Hematopoietic multipotent progenitor cell treated with erythropoietin and hydrocortisone succinate and interleukin-3 and kit ligand, for 15 days (in vitro differentiated cells): ENCODE measurements at regions not wholly inside any gene's neighbourhood (a gene's known extent, or its start where the extent isn't known, plus 50 kb on each side); places are given as distances from the start of the nearest gene placed in this dataset.

ENCODE experiments used
- DNase-seq: peaks from one replicate; pipeline ENCODE4 v3.0.0-alpha.2; 2015; ENCODE audit warnings: low spot score

DNA sequence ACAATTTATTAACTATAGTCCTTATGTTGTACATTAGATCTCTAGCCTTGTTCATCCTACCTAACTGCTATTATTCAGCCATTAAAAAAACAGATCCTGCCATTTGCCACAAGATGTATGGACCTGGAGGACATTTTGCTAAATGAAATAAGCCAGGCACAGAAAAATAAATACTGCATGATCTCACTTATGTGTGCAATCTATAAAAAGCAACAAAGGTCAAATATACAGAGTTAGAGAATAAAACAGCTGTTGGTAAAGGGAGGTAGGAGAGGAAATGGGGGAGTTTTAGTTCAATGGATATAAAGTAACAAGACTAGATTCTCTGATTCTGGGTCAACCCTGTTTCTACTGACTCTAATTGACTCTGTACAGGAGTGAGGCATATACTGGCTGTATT is 103.3 kb upstream of the FAM9C start:
- DNase-seq: no peak

DNA sequence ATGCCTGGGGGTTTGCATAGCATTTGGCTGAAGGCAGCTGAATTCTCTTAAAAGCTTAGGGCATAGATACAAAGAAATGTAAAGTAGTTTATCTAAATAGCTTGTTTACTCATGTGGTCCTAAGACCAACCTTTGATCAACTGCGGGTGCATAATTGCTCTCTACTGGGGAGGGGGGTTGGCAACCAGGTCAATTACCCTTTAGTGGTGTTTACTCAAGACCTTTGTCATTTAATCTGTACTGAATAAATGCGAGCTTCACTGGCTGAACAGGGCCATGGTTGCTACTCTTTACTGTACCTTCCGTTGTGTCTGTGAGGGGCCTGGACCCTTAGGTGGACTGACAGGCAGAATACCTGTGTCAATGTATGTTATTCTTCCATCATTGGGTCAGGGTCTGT is 102.7 kb upstream of the FAM9C start:
- no peak for DNase-seq

DNA sequence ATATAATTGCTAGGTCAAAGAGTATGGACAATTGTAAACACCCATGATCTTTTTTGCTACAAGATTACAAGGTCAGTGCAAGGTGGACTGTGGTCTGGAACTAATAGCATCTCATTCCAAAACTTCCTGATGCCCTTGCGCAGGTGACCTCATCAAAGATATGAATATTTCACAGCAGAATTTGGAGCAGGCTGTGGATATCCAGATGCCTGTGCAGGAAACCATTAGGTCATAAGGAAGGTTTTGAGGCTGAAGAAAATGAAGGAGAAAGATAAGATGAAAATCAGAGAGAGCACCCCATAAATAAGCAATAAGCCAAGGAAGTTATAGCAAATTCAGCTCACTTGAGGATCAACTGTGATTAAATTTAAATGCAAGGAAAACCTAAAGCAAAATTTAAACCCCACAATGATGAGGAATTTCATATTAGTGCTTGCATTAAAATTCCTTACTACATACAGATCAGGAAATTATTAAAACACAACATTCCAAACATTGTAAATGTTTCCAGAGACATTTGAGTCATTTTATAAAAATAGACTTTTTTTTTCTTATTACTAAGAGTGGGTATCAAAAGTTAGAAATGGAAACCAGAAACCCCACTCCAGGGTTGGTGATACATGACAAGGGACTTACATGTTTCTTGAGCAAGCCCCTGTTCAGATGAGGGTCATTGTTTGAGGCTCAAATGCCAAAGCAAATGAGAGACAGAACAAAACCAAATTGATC is 100.7 kb upstream of the FAM9C start:
- DNase-seq: no peak

DNA sequence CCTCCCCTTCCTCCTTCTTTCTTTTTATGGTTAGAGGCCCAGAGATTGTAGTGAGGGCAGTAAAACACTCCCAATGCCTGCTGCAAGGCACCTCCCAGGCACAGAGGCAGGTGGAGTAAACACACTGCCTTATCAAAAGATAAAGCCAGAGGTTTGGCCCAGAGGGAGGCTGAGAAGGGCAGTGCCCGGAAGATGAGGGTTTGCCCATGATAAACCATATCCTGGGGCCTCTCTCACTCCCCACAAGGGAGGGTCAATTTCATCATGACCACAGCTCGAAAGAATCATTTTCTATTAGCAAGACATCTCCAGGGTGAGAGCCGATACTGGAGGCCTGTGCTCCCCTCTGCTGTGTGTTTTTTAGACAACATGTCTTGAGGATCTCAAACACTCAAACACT is 98.5 kb upstream of the FAM9C start:
- peak; percentile 1 for DNase-seq

DNA sequence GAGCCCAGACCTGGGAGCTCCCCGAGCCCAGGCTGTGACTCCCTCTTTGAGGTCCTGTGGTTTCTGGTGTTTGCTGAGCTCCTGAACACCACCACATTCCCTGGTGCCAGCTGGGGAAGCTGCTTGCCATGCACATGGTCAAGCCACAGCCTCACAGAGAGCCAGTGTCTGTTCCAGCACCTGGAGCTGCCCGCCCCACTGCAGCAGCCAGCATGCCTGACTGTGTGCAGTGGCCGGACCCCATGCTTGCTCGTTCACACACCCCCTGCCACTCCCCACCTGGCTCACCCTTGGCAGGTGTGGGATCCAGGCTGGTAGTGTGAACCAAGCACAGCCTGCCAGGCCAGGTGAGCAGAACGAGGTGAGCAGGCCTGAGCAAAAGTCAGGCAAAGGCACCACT is 95.6 kb upstream of the FAM9C start:
- no peak for DNase-seq

DNA sequence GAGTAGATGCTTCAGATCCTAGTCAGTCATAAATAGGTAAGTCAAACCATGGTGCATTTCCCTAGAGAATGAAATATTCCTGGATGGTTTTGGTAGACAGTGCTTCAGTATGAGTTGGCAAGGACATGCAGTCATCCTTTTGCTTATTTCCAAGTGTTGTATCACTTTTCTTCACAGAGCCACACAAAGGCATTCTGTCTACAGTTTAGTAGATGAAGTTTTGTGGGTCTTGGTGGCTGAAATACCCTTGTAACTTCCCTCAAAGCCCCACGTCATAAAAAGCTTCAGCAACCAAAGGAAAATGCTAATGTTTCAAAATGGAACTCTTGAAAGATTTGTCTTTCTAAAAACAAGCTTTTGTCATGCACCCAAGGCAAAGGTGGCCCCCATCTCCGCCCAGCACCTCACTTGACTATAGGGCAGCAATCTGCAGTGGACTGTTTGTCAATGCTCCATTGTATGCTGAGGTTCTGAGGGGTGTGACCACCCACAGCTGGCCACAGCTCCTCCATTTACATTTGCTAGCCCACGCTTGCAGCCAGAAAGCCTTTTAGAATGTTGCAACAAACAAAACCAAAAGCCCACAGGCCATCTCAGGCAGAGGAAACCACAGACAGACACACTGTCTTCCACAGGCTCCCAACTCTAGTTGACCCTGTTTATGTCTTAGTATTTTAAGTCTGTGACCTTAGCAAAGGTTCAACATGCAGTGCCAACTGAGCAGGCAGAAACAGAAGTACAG is 87.1 kb upstream of the FAM9C start:
- DNase-seq: no peak

DNA sequence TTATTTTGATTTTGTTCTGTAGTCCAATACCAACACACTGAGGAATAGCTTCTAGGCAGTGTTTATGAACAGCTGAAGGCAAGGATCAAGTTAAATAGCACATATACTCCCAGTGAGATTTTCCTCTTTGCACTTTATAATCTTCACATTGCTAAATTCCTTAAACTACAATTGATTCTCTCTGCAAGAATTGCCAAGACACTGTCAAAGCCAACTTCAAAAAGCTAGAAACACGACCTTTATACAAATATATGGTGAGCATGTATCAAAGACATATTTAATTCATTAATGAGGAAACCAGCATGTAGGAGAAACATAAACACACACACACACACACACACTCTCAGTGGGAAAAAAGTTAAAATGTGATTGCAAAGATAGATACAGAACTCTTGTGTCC is 86.4 kb upstream of the FAM9C start:
- DNase-seq: no peak

DNA sequence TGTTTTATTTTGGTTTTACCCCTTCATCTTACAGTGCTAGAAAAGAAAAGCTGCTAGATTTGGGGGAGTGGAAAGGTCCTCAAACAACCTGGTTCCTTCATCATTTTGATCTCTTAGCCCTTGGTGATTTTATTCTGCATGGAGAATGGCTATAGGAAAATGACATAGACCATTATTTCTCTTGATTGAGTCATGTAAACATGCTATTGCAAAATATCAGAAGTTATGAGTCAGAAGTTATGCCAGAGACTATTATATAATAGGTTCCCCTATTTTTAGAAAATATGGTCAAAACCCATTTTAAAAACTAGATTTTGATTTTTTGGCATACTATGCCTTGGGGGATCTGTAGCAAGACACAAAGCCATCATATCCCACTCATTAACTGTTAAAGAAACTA is 83.7 kb upstream of the FAM9C start:
- no peak for DNase-seq

DNA sequence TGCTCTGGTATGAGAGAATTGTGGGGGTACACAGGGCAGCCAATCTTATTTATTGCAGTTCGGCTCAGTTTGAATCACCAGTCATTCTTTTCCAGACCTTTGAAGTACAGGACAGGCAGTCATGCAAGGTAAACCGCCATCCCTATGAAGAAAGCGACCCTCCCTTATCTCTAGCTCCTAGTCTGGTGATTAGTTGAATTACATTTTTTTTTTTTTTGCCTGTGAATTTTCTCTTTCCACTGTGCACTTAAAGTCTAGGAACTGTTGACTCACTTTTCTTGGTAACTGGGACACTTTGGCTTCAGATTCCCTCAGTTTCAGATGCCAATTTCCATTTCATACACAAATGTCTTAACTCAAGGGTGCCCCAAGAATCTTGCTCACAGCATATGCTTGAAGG is 82.4 kb upstream of the FAM9C start:
- DNase-seq: no peak

DNA sequence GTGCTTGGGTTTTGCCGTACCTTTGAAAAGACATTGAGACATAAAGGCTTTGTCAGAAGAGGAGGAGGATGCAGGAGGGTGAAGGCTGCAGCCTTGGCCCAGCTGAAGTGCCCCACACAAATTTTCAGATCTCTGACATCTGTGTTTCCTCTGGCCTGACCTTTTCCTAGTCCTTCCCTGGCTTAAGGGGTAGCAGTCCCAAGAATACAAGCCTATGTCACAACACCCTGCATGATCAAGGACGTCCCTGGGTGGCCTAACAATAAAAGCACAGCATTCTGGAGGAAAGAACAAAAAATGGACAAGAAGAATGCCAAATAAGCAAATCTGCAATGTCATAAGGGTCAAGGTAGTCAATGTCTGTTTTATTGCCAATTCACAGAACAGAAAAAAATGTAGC is 80.8 kb upstream of the FAM9C start:
- no peak for DNase-seq

DNA sequence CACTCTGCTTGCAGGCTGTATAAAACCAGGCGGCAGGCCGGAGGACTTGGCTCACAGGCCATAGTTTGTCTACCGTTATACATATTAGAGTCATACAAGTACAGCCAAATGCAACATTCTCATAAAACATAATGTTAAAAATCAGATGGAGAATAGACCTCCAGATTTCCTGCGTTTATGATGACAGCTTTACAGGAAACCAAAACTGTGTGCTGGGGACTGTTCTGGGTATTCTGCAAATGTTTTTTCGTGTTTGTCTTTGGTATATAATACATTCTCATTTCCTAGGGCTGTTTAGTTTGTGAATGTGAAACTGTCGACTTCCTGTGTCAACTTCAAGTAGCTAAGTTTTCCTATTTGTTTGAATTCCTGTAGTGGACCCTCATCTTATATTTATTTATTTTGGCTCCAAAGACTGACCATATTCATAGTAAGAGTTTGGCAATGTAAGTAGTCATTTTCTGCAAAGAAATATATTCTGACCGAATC is 79.5 kb upstream of the FAM9C start:
- DNase-seq: no peak

DNA sequence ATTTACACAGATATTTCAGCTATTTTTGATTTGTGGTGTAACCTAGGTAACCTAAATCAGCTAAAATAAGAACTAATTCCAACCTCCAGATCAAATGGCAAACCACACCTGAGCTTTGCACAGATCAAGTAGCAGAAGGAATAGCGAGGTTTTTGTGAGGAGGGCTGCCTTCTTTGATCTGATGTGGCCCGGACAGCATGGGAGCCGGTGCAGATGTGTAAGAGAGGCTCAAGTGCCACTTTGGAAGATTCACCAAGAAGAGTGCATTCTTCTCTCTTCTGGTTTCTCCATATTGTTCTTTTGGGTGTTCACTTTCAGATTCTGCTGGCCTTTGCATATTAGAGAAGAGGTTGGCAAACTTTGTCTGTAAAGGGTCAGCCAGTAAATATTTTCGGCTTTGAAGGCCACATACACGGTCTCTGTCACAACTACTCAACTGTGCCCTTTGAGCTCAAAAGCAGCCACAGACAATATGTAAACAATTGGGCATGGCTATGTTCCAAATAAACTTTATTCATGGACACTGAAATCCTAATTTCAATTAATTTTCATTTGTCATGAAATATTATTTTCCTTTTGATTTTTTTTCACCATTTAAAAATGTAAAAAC is 78.9 kb upstream of the FAM9C start:
- no peak for DNase-seq

DNA sequence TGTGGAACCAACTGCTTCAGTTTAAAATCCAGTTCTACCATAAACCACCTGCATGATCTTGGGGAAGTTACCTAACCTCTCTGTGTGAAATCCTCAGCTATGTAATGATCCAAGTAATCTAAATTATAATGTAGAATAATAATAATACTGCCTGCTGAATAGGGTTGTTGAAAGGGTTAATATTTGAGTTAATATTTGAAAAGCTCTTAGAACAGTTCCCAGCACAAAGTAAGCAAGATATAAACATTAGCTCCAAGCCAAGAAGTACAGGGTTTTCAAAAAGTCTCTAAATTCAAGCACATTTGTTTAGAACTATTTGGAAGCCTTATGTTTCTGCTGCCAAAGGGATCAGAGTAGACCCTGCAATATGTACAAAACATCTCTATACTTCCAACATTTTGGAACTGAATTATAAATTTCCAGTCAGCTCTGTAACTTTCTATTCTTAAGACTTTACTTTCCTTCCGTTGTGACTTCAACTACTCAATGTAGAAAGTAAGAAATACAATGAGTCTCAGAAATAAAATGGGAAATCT is 76.7 kb upstream of the FAM9C start:
- DNase-seq: no peak

DNA sequence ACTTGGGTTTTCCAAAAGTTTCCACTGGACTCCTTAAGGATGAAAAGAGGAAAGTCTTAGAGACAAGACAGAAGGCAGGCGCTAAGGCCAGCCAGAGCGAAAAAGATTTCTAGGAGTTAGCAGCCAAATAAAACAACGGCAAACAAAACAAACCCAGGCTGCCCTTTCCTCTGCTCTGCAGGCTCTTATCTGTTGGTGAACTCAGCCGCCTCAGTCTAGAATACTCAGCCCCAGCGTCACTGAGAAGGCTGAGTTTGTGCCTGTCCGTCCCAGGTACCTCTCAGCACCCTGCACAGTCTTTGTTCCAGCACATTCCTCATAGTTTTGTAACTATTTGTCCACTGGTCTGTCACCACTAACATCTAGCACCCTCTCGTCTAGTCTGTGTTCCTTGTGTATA is 75.6 kb upstream of the FAM9C start:
- DNase-seq: no peak

DNA sequence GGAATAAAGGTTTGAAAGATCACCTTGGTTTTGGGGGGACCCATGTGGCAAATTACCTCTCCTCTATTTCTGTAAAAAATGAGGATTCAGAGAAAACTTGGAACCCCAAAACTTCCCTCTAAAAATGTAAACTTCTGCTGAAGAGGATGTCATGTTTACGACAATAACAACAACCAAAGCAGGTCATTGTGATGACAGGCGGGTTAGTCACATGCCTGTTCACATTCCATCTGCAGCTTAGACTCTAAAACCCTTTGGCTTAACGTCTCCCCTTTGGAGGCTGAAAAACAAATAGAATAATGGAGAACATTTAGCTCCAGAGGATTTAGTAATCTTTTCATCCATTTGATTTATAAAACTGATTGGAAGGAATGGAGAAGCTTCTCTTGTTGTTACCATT is 75.0 kb upstream of the FAM9C start:
- no peak for DNase-seq

DNA sequence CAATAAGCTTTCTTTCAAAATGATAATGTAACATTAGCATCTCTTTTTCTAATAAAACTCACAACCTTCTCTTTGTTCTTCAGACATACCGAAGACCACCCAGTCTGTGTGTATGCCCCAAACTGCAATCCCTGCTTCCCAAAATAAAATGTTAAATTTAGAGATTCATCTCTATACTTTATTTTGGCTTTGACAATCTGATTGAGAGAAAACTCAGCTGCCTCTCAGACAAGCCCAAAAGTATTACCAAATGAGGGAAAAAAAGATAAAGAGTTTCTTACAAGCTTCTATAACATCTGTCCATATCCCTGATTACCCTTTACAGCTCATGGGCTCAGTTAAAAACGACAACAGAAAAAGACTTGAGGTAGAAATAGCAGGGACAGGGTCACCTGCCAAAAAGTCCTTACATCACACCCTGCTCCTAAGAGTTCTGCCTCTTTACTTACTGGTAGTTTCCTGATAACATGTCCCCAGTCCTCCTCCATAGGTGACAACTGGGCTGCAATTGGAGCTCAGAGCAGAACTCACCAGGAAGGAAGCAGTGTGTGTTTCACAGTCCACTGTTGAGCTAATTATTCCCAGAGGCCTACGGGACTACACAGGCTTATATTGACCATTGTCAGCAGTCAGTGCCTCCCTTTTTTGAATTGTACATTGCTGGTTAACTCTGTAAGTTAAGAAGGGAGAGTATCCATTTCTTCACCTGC is 70.9 kb upstream of the FAM9C start:
- no peak for DNase-seq

DNA sequence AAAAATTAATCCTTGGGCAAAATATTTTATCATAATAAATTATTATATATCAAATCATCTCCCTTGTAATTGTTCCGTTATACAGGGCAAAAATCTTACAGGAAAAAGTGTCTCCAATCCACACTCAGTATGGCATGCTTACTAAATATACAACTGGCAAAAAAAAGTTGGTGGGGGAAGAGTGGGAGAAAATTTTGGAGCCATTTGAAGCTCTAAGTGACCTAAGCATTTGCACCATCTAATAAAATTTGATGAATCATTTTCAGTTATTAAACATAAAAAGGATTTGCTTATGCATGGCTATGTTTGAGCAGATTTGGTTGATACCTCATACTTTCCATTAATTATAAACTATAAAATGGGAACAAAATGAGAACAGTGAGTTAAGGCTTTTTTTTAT is 68.1 kb upstream of the FAM9C start:
- no peak for DNase-seq

DNA sequence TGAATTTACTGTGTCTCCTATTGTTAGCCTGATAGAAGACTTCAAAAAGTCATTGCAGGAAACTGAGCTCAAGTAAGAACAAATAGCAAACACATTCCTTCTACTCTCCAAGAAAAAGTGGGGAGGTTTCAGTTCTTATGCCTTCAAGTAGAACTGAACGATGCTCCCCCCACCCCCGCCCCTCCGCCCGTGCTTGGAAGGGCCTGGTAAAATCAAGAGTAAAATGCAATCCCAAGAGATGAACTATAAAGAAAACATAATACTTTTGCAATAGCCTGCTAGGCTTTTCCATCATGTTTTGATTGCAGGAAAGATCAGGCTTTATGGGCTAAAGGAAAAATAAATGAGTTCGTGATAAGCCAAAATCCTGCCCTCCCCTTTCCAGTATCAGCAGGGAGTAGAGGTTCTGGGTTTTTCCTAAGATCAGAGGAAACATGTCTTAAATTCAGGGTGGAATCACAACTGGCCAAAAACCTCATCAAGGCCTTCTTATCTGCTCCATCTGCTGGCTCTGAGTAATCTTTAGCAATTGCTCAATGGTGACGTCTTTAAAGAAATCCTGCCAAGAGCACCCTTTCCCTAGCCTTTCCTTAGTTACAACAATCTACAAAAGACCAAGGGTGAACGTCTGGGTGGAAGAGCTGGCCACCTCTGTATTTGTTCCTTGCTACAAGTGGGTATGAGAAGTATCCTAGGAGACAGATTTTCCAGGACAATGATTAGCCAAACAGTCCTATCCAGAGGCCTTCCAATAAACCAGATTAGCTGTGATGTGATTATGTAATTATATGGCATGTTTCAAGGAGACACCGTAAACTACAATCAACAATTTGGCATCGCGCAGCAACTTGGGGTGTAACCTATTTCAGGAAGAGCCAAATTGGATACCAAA is 66.3 kb upstream of the FAM9C start:
- no peak for DNase-seq

DNA sequence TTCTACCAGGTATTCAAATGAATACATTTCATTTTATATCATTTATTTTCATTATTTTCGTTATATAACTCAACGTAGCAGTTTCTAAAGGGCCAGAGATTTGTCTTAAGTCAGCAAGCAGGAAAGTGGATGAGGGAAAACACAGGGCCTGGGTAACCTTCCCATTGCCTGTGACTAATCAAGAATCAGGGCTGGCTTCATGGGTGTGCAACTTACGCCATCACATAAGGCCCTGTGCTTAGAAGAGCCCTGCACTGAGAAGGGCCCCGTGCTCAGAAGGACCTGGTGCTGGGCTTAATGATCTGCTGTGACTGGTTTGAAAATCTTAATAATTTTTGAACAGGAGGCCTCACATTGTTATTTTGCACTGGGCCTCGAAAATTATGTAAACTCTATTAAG is 65.4 kb upstream of the FAM9C start:
- no peak for DNase-seq

DNA sequence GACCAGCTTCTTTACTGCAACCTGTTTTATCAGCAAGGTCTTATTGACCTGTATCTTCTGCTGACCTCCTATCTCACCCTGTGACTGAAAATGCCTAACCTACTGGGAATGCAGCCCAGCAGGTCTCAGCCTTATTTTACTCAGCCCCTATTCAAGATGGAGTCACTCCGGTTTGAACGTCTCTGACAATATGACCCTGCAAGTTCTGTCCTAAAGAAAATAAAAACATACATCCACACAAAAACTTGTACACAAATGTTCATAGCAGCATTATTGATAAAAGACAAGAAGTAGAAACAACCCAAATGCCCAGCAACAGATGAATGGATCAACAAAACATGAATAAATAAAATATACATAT is 59.5 kb upstream of the FAM9C start:
- no peak for DNase-seq

DNA sequence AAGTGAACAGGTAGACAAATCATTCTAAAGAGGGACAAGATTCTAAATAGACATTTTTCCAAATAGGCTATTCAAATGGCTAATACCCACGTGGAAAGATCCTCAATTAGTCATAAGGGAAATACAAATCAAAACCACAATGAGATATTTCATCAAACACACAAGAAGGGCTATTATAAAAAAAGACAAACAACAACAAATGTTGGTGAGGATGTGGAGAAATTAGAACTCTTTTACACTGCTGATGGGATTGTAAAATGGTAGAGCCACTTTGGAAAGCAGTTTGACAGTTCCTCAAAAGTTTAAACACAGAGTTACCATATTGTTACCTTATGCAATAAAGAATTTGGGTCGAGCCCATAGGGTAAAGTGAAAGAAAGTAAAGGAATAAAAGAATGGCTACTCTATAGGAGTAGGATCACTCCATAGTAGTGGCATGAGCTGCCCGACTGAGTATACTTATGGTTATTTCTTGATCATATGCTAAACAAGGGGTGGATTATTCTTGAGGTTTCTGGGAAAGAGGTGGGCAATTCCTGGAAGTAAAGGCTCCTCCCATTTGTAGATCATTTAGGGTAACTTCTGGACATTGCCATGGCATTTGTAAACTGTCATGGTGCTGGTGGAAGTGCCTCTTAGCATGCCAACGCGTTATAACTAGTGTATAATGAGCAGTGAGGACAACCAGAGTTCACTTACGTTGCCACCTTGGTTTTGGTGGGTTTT is 58.9 kb upstream of the FAM9C start:
- no peak for DNase-seq
